Gastroesophageal sphincter (tissue), 3 donors: ENCODE measurements at regions not wholly inside any gene's neighbourhood (a gene's known extent, or its start where the extent isn't known, plus 50 kb on each side); places are given as distances from the start of the nearest gene placed in this dataset.

Experiments used
- EP300 ChIP-seq: sonication (generic); formaldehyde crosslinking; IDR thresholded peaks from one replicate; pipeline ENCODE4 v1.6.1; 2017; ENCODE audit warnings: antibody characterized with exemption, mild to moderate bottlenecking
- POLR2A ChIP-seq, 2 donors: fragments of 450-650 bp; IDR thresholded peaks; one replicate each; pipeline ENCODE4 v1.6.1; 2017; ENCODE audit warnings: antibody characterized with exemption in 2 of 2, mild to moderate bottlenecking in 2 of 2, moderate library complexity in 1 of 2
- POLR2AphosphoS5 ChIP-seq: sonication (generic); formaldehyde crosslinking; IDR thresholded peaks from one replicate; pipeline ENCODE4 v1.6.1; 2017; ENCODE audit warnings: antibody characterized with exemption
- TF ChIP-seq, protein P1 (sequence below), 4 experiments: fragments of 200-600 bp in 2 of 4; fragments of 450-650 bp in 2 of 4; sonication (generic) in 1 of 4; IDR thresholded peaks; one replicate each; pipeline ENCODE4 v1.5.1; 2017 to 2019; ENCODE audit warnings: antibody characterized with exemption in 4 of 4, mild to moderate bottlenecking in 2 of 4, moderate library complexity in 2 of 4

DNA sequence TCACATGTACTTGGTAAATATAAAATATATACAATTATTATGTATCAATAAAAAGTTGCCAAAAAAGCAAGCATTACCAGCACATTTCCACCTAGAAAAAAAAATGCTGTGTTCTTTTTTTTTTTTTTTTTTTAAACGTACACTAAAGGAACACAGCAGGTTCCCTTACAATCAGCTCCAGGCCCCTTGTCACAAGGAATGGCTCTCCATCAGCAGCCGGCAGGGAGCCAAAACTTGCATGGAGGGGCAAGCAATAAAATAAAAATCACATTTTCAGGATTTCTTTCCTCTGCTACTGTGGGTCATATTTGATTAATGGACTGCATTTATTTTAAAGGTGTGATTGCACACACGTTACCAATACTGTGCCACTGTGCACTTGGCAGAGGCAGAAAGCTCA, 460.3 kb downstream of the GPAT3 start:
- TF ChIP-seq, protein P1, sequence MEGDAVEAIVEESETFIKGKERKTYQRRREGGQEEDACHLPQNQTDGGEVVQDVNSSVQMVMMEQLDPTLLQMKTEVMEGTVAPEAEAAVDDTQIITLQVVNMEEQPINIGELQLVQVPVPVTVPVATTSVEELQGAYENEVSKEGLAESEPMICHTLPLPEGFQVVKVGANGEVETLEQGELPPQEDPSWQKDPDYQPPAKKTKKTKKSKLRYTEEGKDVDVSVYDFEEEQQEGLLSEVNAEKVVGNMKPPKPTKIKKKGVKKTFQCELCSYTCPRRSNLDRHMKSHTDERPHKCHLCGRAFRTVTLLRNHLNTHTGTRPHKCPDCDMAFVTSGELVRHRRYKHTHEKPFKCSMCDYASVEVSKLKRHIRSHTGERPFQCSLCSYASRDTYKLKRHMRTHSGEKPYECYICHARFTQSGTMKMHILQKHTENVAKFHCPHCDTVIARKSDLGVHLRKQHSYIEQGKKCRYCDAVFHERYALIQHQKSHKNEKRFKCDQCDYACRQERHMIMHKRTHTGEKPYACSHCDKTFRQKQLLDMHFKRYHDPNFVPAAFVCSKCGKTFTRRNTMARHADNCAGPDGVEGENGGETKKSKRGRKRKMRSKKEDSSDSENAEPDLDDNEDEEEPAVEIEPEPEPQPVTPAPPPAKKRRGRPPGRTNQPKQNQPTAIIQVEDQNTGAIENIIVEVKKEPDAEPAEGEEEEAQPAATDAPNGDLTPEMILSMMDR (IDR thresholded peaks at IDR 0.05) = no peak
- TF ChIP-seq EP300 = no peak
- TF ChIP-seq POLR2A (IDR thresholded peaks at IDR 0.05) = no peak
- TF ChIP-seq POLR2AphosphoS5 = no peak
